ENCODE measurements at regions not wholly inside any gene's neighbourhood (a gene's known extent, or its start where the extent isn't known, plus 50 kb on each side); places are given as distances from the start of the nearest gene placed in this dataset.

DNA sequence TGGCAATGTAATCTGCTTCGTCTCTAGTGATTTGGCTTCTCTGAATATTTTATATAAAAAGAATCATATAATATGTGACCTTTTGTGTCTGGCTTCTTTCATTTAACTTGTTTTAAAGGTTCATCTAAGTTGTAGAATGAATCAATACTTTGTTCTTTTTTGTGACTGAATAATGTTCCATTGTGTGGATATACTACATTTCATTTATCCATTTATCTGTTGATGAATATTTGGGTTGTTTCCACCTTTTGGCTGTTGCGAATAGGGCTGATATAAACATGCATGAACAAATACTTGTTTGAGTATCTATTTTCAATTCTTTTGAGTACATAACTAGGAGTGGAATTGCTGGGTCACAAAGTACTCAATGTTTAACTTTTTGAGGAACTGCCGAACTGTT lies 63.8 kb upstream of the TNP1 start:
- TF ChIP-seq, protein P1, sequence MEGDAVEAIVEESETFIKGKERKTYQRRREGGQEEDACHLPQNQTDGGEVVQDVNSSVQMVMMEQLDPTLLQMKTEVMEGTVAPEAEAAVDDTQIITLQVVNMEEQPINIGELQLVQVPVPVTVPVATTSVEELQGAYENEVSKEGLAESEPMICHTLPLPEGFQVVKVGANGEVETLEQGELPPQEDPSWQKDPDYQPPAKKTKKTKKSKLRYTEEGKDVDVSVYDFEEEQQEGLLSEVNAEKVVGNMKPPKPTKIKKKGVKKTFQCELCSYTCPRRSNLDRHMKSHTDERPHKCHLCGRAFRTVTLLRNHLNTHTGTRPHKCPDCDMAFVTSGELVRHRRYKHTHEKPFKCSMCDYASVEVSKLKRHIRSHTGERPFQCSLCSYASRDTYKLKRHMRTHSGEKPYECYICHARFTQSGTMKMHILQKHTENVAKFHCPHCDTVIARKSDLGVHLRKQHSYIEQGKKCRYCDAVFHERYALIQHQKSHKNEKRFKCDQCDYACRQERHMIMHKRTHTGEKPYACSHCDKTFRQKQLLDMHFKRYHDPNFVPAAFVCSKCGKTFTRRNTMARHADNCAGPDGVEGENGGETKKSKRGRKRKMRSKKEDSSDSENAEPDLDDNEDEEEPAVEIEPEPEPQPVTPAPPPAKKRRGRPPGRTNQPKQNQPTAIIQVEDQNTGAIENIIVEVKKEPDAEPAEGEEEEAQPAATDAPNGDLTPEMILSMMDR (IDR thresholded peaks at IDR 0.05; ENCODE audit: low read depth, low read length, poor library complexity, severe bottlenecking), result no peak
- no peak for TF ChIP-seq EZH2phosphoT487 (IDR thresholded peaks at IDR 0.05; ENCODE audit: borderline replicate concordance, low read length)

Measured in DOHH2 (cell line).